Hepatocyte (in vitro differentiated cells): ENCODE measurements at regions not wholly inside any gene's neighbourhood (a gene's known extent, or its start where the extent isn't known, plus 50 kb on each side); places are given as distances from the start of the nearest gene placed in this dataset.

Experiments used
- DNase-seq: peaks from one replicate; pipeline ENCODE4 v3.0.0-alpha.2; 2016; ENCODE audit warnings: low spot score
- H2AFZ ChIP-seq: fragments of 200-600 bp; sonication (generic); 2 replicates; pipeline ENCODE4 v1.6.0; 2016; ENCODE audit warnings: antibody characterized with exemption, mild to moderate bottlenecking
- H3K27ac ChIP-seq: fragments of 200-600 bp; sonication (generic); 2 replicates; pipeline ENCODE4 v1.5.1; 2016; ENCODE audit warnings: mild to moderate bottlenecking
- H3K27me3 ChIP-seq: fragments of 200-600 bp; sonication (generic); 2 replicates; pipeline ENCODE4 v1.6.1; 2016
- H3K36me3 ChIP-seq: fragments of 200-600 bp; sonication (generic); replicated peaks from 2 replicates; pipeline ENCODE4 v1.5.1; 2016; ENCODE audit warnings: low read depth; ENCODE audit not compliant: insufficient read depth
- H3K4me1 ChIP-seq: fragments of 200-600 bp; sonication (generic); 2 replicates; pipeline ENCODE4 v1.5.1; 2016; ENCODE audit warnings: mild to moderate bottlenecking, moderate library complexity; ENCODE audit not compliant: insufficient read depth
- H3K4me2 ChIP-seq: fragments of 200-600 bp; sonication (generic); 2 replicates; pipeline ENCODE4 v1.6.0; 2016
- H3K4me3 ChIP-seq: fragments of 200-600 bp; sonication (generic); 2 replicates; pipeline ENCODE4 v1.5.1; 2016; ENCODE audit warnings: mild to moderate bottlenecking
- H3K79me2 ChIP-seq: fragments of 200-600 bp; sonication (generic); 2 replicates; pipeline ENCODE4 v1.6.0; 2017; ENCODE audit warnings: mild to moderate bottlenecking
- H3K9me2 ChIP-seq: fragments of 200-600 bp; sonication (generic); replicated peaks from 2 replicates; pipeline ENCODE4 v1.6.0; 2017; ENCODE audit warnings: mild to moderate bottlenecking; ENCODE audit not compliant: insufficient read depth
- H3K9me3 ChIP-seq: fragments of 200-600 bp; sonication (generic); 2 replicates; pipeline ENCODE4 v1.5.1; 2016; ENCODE audit warnings: low read depth, mild to moderate bottlenecking
- H4K20me1 ChIP-seq: fragments of 200-600 bp; sonication (generic); 2 replicates; pipeline ENCODE4 v1.6.0; 2016; ENCODE audit warnings: mild to moderate bottlenecking; ENCODE audit not compliant: insufficient read depth, poor library complexity, severe bottlenecking
- EZH2 ChIP-seq: fragments of 200-600 bp; sonication (generic); IDR thresholded peaks from 2 replicates; pipeline ENCODE4 v1.6.1; 2016; ENCODE audit warnings: antibody characterized with exemption, mild to moderate bottlenecking, borderline replicate concordance
- EZH2phosphoT487 ChIP-seq: fragments of 200-600 bp; sonication (generic); IDR thresholded peaks from one replicate; pipeline ENCODE4 v1.6.1; 2018; ENCODE audit warnings: antibody characterized with exemption, mild to moderate bottlenecking, low read depth, moderate library complexity; ENCODE audit not compliant: unreplicated experiment, severe bottlenecking
- WGBS: methylation state at CpG from one replicate; pipeline ENCODE4 v1.1.6; 2016; ENCODE audit warnings: low lambda C conversion rate; ENCODE audit errors: missing lambda C conversion rate; 5-methylcytosine and 5-hydroxymethylcytosine counted together
- TF ChIP-seq, protein P1 (sequence below): fragments of 200-600 bp; sonication (generic); IDR thresholded peaks from 2 replicates; pipeline ENCODE4 v1.5.1; 2016; ENCODE audit warnings: antibody characterized with exemption, mild to moderate bottlenecking; ENCODE audit not compliant: poor library complexity

DNA sequence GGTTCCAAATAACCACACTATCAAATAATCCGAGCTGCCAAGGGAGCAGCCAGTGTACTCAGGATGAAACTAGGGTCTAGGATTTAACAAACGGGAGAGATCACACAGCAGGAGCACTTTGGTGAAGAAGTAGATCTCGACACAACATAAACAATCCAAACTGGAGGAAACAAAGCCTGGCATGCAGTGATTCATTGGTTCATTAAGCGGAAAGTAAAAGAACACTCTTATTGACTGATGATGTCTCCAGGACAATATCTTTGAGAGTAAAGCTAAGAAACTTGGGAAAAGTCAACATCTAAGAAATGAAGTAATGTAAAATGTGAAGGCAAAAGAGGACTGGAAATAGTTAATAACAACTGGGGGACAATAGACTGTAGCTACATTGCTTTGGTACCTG is 1478.3 kb upstream of the CDH9 start:
- DNase-seq: no peak
- TF ChIP-seq EZH2: no peak
- TF ChIP-seq, protein P1, sequence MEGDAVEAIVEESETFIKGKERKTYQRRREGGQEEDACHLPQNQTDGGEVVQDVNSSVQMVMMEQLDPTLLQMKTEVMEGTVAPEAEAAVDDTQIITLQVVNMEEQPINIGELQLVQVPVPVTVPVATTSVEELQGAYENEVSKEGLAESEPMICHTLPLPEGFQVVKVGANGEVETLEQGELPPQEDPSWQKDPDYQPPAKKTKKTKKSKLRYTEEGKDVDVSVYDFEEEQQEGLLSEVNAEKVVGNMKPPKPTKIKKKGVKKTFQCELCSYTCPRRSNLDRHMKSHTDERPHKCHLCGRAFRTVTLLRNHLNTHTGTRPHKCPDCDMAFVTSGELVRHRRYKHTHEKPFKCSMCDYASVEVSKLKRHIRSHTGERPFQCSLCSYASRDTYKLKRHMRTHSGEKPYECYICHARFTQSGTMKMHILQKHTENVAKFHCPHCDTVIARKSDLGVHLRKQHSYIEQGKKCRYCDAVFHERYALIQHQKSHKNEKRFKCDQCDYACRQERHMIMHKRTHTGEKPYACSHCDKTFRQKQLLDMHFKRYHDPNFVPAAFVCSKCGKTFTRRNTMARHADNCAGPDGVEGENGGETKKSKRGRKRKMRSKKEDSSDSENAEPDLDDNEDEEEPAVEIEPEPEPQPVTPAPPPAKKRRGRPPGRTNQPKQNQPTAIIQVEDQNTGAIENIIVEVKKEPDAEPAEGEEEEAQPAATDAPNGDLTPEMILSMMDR: no peak
- no peak for TF ChIP-seq EZH2phosphoT487
- Histone ChIP-seq H3K4me2 (no peak overlapping the region), H3K9me3 (no peaks in the 10 kb centered on the region), H3K36me3 (no peaks in the 10 kb centered on the region), H3K9me2 (no peaks in the 10 kb centered on the region), H4K20me1 (no peaks in the 10 kb centered on the region), H3K27me3 (no peaks in the 10 kb centered on the region), H2AFZ (no peak overlapping the region), H3K4me1 (no peaks in the 10 kb centered on the region), H3K4me3 (no peak overlapping the region), H3K27ac (no peak overlapping the region), H3K79me2 (no peaks in the 10 kb centered on the region)
- WGBS: 66% methylated on average over 4 of the region's 4 CpGs

DNA sequence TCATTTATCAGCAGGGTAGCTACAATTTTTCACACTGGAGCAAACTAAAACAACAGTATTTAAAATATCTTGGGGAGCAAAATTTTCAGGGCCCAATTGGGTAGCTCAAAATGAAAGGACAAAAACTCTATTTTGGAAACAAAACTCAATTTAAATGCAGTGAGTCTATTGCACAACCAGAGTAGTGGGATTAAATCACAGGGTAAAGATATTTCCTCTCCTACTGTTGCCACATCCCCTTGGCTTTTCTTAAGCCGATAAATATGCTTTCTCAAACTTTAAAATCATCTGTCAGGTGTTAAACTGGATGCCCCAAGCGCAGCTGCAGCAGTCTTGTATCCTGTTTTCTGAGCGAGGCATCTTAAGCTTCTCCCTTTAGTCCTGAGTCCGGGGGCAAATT is 1474.3 kb upstream of the CDH9 start:
- TF ChIP-seq EZH2phosphoT487: no peak
- no peak for TF ChIP-seq EZH2
- TF ChIP-seq, protein P1: no peak
- DNase-seq: no peak
- Histone ChIP-seq H2AFZ (no peak overlapping the region), H3K79me2 (no peaks in the 10 kb centered on the region), H3K36me3 (no peaks in the 10 kb centered on the region), H3K9me2 (no peaks in the 10 kb centered on the region), H4K20me1 (no peaks in the 10 kb centered on the region), H3K27me3 (no peaks in the 10 kb centered on the region), H3K9me3 (no peaks in the 10 kb centered on the region), H3K27ac (no peak overlapping the region), H3K4me3 (no peak overlapping the region), H3K4me1 (no peaks in the 10 kb centered on the region), H3K4me2 (no peak overlapping the region)
- 78% methylated on average over 4 of the region's 4 CpGs for WGBS

DNA sequence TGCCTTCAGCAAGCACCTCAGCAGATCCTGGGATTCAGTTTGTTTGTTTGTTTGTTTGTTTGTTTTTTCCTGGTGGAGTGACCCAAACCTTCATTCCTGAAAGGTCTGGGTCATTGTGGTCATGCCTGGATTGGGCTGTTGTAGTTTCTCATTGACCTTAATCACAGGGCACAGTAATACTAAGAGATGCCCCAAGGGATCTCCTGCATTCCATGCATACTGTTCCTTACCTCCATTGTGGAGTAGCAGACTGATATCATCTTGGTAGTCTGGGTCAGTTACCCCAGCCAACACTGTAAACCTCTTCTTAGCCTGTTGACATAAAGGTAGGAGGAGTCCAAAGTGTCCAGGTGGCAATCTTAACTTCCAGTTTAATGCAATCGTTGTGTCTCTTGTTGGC is 1466.7 kb upstream of the CDH9 start:
- Histone ChIP-seq H3K79me2 (no peaks in the 10 kb centered on the region), H3K27me3 (no peaks in the 10 kb centered on the region), H3K4me2 (no peak overlapping the region), H3K4me1 (no peaks in the 10 kb centered on the region), H3K9me3 (no peaks in the 10 kb centered on the region), H4K20me1 (no peaks in the 10 kb centered on the region), H3K36me3 (no peaks in the 10 kb centered on the region), H3K9me2 (no peaks in the 10 kb centered on the region), H2AFZ (no peak overlapping the region), H3K4me3 (no peak overlapping the region), H3K27ac (no peak overlapping the region)
- no peak for DNase-seq
- 67% methylated on average over 1 of the region's 1 CpG for WGBS
- TF ChIP-seq EZH2 (no peak), EZH2phosphoT487 (no peak)
- TF ChIP-seq, protein P1: no peak

DNA sequence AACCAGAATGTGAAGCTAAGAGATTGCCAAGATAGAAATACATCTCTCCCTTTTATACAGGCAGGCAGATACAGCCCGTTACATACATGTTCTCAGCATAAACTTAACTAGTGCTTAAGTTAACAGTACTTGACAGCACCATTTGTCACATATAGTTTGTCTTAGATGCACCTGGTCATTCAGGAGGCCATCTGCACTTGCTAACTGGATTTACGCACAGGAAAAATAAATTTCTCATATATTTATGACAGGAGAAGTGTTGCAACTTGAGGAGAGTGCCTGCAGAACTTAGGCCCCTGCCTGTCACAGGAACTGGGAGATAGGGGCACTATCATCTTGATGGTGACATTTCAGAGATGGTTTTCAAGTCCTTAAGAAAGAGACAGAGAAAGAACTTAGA is 1462.1 kb upstream of the CDH9 start:
- no peaks in the 10 kb centered on the region for H3K9me3 ChIP-seq
- no peak for TF ChIP-seq EZH2phosphoT487
- TF ChIP-seq EZH2: no peak
- TF ChIP-seq, protein P1: no peak
- no peaks in the 10 kb centered on the region for H4K20me1 ChIP-seq
- no peaks in the 10 kb centered on the region for H3K79me2 ChIP-seq
- no peaks in the 10 kb centered on the region for H3K4me1 ChIP-seq
- no peak overlapping the region for H3K4me3 ChIP-seq
- no peak overlapping the region for H3K4me2 ChIP-seq
- H3K9me2 ChIP-seq: no peaks in the 10 kb centered on the region
- no peak overlapping the region for H3K27ac ChIP-seq
- 87% methylated on average over 2 of the region's 2 CpGs for WGBS
- no peaks in the 10 kb centered on the region for H3K36me3 ChIP-seq
- no peaks in the 10 kb centered on the region for H3K27me3 ChIP-seq
- H2AFZ ChIP-seq: no peak overlapping the region
- DNase-seq: no peak
